Activated B cell treated with CpG ODN at 0.5 μM for 24 hours (primary cell): ENCODE measurements at regions not wholly inside any gene's neighbourhood (a gene's known extent, or its start where the extent isn't known, plus 50 kb on each side); places are given as distances from the start of the nearest gene placed in this dataset.

Source experiments
- ATAC-seq: fragments of 200-7000 bp; cut with Tn5 transposase; one replicate; pipeline ENCODE4 v1.10.0; 2021; ENCODE audit warnings: low read depth, mild to moderate bottlenecking, moderate library complexity
- CTCF ChIA-PET: fragments of 350-600 bp; sonication (Branson Sonifier 250); formaldehyde crosslinking; loops from one replicate; lab custom pipeline; 2021; ENCODE audit warnings: antibody characterized with exemption; lab: Charles Lee
- POLR2A ChIA-PET: fragments of 350-600 bp; sonication (Branson Sonifier 250); formaldehyde crosslinking; loops from one replicate; lab custom pipeline; 2021; ENCODE audit warnings: antibody characterized with exemption; lab: Charles Lee
- DNase-seq: peaks from one replicate; pipeline ENCODE4 v3.0.0; 2022
- H3K27ac Mint-ChIP-seq: one replicate; pipeline ENCODE4 v1.8.0; 2020; ENCODE audit warnings: mixed read lengths
- H3K27me3 Mint-ChIP-seq: one replicate; pipeline ENCODE4 v1.8.0; 2021; ENCODE audit warnings: mixed read lengths
- H3K36me3 Mint-ChIP-seq: one replicate; pipeline ENCODE4 v1.8.0; 2021; ENCODE audit warnings: low read depth, mixed read lengths
- H3K4me1 Mint-ChIP-seq: one replicate; pipeline ENCODE4 v1.8.0; 2021; ENCODE audit warnings: mixed read lengths
- H3K4me3 Mint-ChIP-seq: one replicate; pipeline ENCODE4 v1.8.0; 2020; ENCODE audit warnings: mild to moderate bottlenecking, mixed read lengths
- H3K9me3 Mint-ChIP-seq: one replicate; pipeline ENCODE4 v1.8.0; 2020; ENCODE audit warnings: mixed read lengths
- CTCF ChIP-seq: fragments of 200-600 bp; IDR thresholded peaks from one replicate; pipeline ENCODE4 v1.8.0; 2022; ENCODE audit warnings: antibody characterized with exemption, mild to moderate bottlenecking
- intact Hi-C: fragments of 100-400 bp; cut with micrococcal nuclease; formaldehyde crosslinking; loops from one replicate; pipeline ENCODE4 v1.15.1; 2024

DNA sequence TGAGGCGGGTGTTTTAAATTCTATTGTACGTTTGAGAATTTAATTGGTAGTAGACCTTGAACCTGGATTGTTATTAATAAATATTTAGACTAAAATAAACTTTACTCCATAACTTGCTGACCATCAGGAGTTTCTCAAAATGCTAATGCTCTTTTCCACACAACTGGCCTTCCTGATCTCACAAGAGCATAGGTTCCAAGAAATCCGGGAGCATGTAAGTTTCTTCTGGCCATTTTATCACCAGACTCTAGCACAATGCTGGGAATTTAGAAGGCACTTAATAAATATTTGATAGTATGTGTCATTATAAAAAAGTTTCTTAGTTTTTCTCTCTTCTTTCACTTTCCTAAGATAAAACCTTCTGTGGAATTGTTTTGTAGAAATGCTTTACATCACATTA is 2047.1 kb downstream of the SUCLG1 start:
- TF ChIP-seq CTCF: no peak
- H3K36me3 Mint-ChIP-seq: no peaks in the 10 kb centered on the region
- H3K27me3 Mint-ChIP-seq: no peaks in the 10 kb centered on the region
- intact Hi-C loops: no loop called here
- ChIA-PET POLR2A (no interaction called here), CTCF (no interaction called here)
- no peak for DNase-seq
- no peak overlapping the region for H3K27ac Mint-ChIP-seq
- H3K9me3 Mint-ChIP-seq: peaks cover 11% of the 10 kb centered on the region
- no peaks in the 10 kb centered on the region for H3K4me1 Mint-ChIP-seq
- no peak for ATAC-seq
- no peak overlapping the region for H3K4me3 Mint-ChIP-seq

- no peak overlapping the region for H3K27ac Mint-ChIP-seq
- ATAC-seq (no peak), DNase-seq (no peak)
- ChIA-PET CTCF (no interaction called here), POLR2A (no interaction called here)
- no peaks in the 10 kb centered on the region for H3K27me3 Mint-ChIP-seq
- no peaks in the 10 kb centered on the region for H3K36me3 Mint-ChIP-seq
- intact Hi-C loops: no loop called here
- peaks cover 11% of the 10 kb centered on the region for H3K9me3 Mint-ChIP-seq
- no peaks in the 10 kb centered on the region for H3K4me1 Mint-ChIP-seq
- no peak overlapping the region for H3K4me3 Mint-ChIP-seq
- TF ChIP-seq CTCF: no peak
Measured at GRCh38 chr2:82411071-82411470, 2048.0 kb downstream of the SUCLG1 start.

DNA sequence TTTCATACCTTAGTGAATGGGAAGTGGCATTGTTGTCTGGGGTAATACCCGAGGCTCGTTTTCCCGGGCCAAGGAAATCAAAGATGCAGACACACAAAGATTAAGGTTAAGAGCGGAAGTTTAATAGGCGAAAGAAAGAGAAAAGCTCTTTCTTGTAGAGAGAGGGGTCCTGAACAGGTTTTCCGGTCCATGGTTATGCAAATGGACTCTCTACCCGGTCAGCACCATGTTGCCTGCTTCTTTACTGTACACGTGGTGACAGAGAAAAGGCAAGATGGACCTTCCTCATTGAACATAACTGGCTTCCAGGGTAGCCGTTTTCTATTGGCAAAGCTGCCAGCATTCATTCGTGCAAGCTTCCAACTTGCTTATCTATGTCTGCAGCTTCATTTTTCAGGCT is 2063.5 kb downstream of the SUCLG1 start:
- H3K27me3 Mint-ChIP-seq: no peaks in the 10 kb centered on the region
- ATAC-seq (no peak), DNase-seq (no peak)
- H3K4me3 Mint-ChIP-seq: no peak overlapping the region
- intact Hi-C loops: no loop called here
- H3K9me3 Mint-ChIP-seq: peaks cover 3% of the 10 kb centered on the region
- no peaks in the 10 kb centered on the region for H3K4me1 Mint-ChIP-seq
- POLR2A ChIA-PET: no interaction called here
- H3K27ac Mint-ChIP-seq: no peak overlapping the region
- CTCF ChIA-PET: no interaction called here
- H3K36me3 Mint-ChIP-seq: no peaks in the 10 kb centered on the region
- no peak for TF ChIP-seq CTCF

DNA sequence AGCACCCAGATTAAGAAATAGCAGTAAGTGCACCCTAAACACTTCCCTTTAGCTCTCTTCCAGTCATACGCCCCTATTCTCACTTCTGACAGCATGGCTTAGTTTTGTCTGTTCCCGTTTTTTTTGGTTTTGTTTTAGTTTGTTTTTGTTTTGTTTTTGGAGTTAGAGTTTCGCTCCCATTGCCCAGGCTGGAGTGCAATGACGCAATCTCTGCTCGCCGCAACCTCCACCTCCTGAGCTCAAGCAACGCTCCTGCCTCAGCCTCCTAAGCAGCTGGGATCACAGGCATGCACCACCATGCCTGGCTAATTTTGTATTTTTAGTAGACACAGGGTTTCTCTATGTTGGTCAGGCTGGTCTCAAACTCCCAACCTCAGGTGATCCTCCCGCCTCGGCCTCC is 2067.7 kb downstream of the SUCLG1 start:
- ATAC-seq (no peak), DNase-seq (no peak)
- intact Hi-C loops: no loop called here
- no peak for TF ChIP-seq CTCF
- Mint-ChIP-seq H3K4me1 (no peaks in the 10 kb centered on the region), H3K27me3 (no peaks in the 10 kb centered on the region), H3K36me3 (no peaks in the 10 kb centered on the region), H3K27ac (no peak overlapping the region), H3K4me3 (no peak overlapping the region), H3K9me3 (peaks cover 5% of the 10 kb centered on the region)
- ChIA-PET CTCF (no interaction called here), POLR2A (no interaction called here)

DNA sequence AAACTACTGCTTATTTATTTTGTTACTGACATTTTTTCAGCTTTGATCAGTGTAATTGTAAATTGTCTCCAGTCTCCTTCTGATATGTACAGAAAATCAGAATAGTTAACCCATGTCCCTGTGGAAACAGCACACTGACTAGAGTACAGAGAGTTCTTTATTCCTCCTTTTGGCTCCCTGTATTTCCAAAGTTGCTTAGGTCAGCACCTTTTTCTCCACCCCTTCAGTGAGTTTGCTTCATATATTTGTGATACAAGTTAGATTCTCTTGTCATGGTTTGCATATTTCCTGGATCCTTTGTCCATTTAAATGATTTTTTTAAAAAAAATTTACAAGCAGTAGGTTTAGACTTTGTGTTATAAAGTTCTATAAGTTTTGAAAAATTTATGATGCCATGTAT is 2051.1 kb upstream of the LRRTM1 start:
- peaks cover 16% of the 10 kb centered on the region for H3K9me3 Mint-ChIP-seq
- ChIA-PET POLR2A (no interaction called here), CTCF (no interaction called here)
- ATAC-seq (no peak), DNase-seq (no peak)
- no peak overlapping the region for H3K27ac Mint-ChIP-seq
- no peaks in the 10 kb centered on the region for H3K4me1 Mint-ChIP-seq
- intact Hi-C loops: no loop called here
- no peak overlapping the region for H3K4me3 Mint-ChIP-seq
- H3K36me3 Mint-ChIP-seq: no peaks in the 10 kb centered on the region
- TF ChIP-seq CTCF: no peak
- H3K27me3 Mint-ChIP-seq: no peaks in the 10 kb centered on the region
